Ovary (tissue), 7 donors: ENCODE measurements at regions not wholly inside any gene's neighbourhood (a gene's known extent, or its start where the extent isn't known, plus 50 kb on each side); places are given as distances from the start of the nearest gene placed in this dataset.

Experiments
- DNase-seq, 5 donors: peaks; one replicate each; pipeline ENCODE4 v3.0.0-alpha.2; 2019 to 2020
- H3K27ac ChIP-seq, 2 donors: fragments of 200-600 bp; one replicate each; pipeline versions ENCODE4 v1.5.1 to v1.8.0; 2019 to 2022
- H3K27me3 ChIP-seq: fragments of 200-600 bp; one replicate; pipeline ENCODE4 v1.8.0; 2022
- H3K36me3 ChIP-seq: fragments of 200-600 bp; sonication (generic); one replicate; pipeline ENCODE4 v1.5.1; 2019
- H3K4me1 ChIP-seq: one replicate; pipeline ENCODE4 v1.8.1; 2013; ENCODE audit warnings: mild to moderate bottlenecking, moderate library complexity; ENCODE audit not compliant: insufficient read depth
- H3K4me3 ChIP-seq: fragments of 200-600 bp; sonication (generic); one replicate; pipeline ENCODE4 v1.5.1; 2017
- H3K9me3 ChIP-seq, 2 donors: fragments of 200-600 bp in 1 of 2; sonication (generic) in 1 of 2; one replicate each; pipeline versions ENCODE4 v1.5.1 to v1.8.1; 2013 to 2019; ENCODE audit warnings: mild to moderate bottlenecking in 1 of 2, moderate library complexity in 1 of 2
- CTCF ChIP-seq, 3 donors: fragments of 450-650 bp in 2 of 3; fragments of 200-600 bp in 1 of 3; IDR thresholded peaks; one replicate each; pipeline versions ENCODE4 v1.5.1 to v1.8.0; 2016 to 2022; ENCODE audit warnings: antibody characterized with exemption in 3 of 3, mild to moderate bottlenecking in 1 of 3
- EP300 ChIP-seq: sonication (generic); formaldehyde crosslinking; IDR thresholded peaks from one replicate; pipeline ENCODE4 v1.6.1; 2017; ENCODE audit warnings: antibody characterized with exemption
- POLR2A ChIP-seq: fragments of 450-650 bp; IDR thresholded peaks from one replicate; pipeline ENCODE4 v1.6.1; 2017; ENCODE audit warnings: antibody characterized with exemption, mild to moderate bottlenecking, moderate library complexity
- WGBS, 3 donors: extraction: QIAGEN DNeasy Blood & Tissue Kit in 1 of 3; methylation state at CpG; one replicate each; pipeline versions ENCODE4 v1.1.5 to v1.1.7; 2013 to 2017; 5-methylcytosine and 5-hydroxymethylcytosine counted together
- intact Hi-C, 4 donors: fragments of 100-400 bp; cut with DNase I; formaldehyde crosslinking; loops; one replicate each; pipeline versions ENCODE4 v1.11.0 to v1.15.1; 2022 to 2023
- donor health status: DM: no; HTN: no; CAD: no; lungs with moderate emphysema.
- donor health status: DM: no; HTN: no; CAD: no.
- donor health status: Bipolar disorder and iron deficiency.
- donor health status: DM: no; HTN: no; CAD: no.
- donor health status: DM: yes; HTN: yes; CAD: no.

GRCh38 chr20:52655395-52655794 lies 316.8 kb upstream of the TSHZ2 start:
- Histone ChIP-seq H3K27me3 (no peaks in the 10 kb centered on the region), H3K4me3 (no peak overlapping the region), H3K27ac (no peak overlapping the region), H3K9me3 (no peaks in the 10 kb centered on the region), H3K36me3 (no peaks in the 10 kb centered on the region), H3K4me1 (no peaks in the 10 kb centered on the region)
- 94 to 96% (median 95%) methylated on average over 3 of the region's 3 CpGs for WGBS, 3 donors
- no peak for DNase-seq
- intact Hi-C loops, result no loop called here
- no peak for TF ChIP-seq EP300
- no peak for TF ChIP-seq POLR2A
- TF ChIP-seq CTCF (IDR thresholded peaks at IDR 0.05), result no peak

GRCh38 chr20:52654567-52654966 lies 317.6 kb upstream of the TSHZ2 start:
- no peak overlapping the region for H3K4me3 ChIP-seq
- H3K27me3 ChIP-seq, result no peaks in the 10 kb centered on the region
- H3K27ac ChIP-seq, result no peak overlapping the region
- WGBS, 3 donors, result 27 to 45% (median 37%) methylated on average over 2 of the region's 2 CpGs
- H3K4me1 ChIP-seq, result no peaks in the 10 kb centered on the region
- DNase-seq, result no peak
- intact Hi-C loops, result no loop called here
- no peaks in the 10 kb centered on the region for H3K9me3 ChIP-seq
- TF ChIP-seq EP300, result no peak
- TF ChIP-seq CTCF (IDR thresholded peaks at IDR 0.05), result no peak
- TF ChIP-seq POLR2A, result no peak
- H3K36me3 ChIP-seq, result no peaks in the 10 kb centered on the region

- Histone ChIP-seq H3K36me3 (no peaks in the 10 kb centered on the region), H3K4me3 (no peak overlapping the region), H3K4me1 (no peaks in the 10 kb centered on the region), H3K9me3 (no peaks in the 10 kb centered on the region), H3K27ac (no peak overlapping the region), H3K27me3 (no peaks in the 10 kb centered on the region)
- no peak for DNase-seq
- no peak for TF ChIP-seq CTCF (IDR thresholded peaks at IDR 0.05)
- TF ChIP-seq EP300, result no peak
- TF ChIP-seq POLR2A, result no peak
- intact Hi-C loops, result no loop called here
- WGBS, 3 donors, result 66% methylated on average over 3 of the region's 3 CpGs
Measured at GRCh38 chr20:52652271-52652670, 319.9 kb upstream of the TSHZ2 start.

- Histone ChIP-seq H3K27me3 (no peaks in the 10 kb centered on the region), H3K4me1 (no peaks in the 10 kb centered on the region), H3K36me3 (no peaks in the 10 kb centered on the region), H3K4me3 (no peak overlapping the region), H3K9me3 (no peaks in the 10 kb centered on the region), H3K27ac (no peak overlapping the region)
- intact Hi-C loops, result no loop called here
- DNase-seq, result no peak
- no peak for TF ChIP-seq EP300
- TF ChIP-seq CTCF (IDR thresholded peaks at IDR 0.05), result no peak
- no peak for TF ChIP-seq POLR2A
Measured at GRCh38 chr20:52649727-52650126, 322.4 kb upstream of the TSHZ2 start.

- DNase-seq, result no peak
- H3K4me3 ChIP-seq, result no peak overlapping the region
- intact Hi-C loops, result no loop called here
- no peaks in the 10 kb centered on the region for H3K9me3 ChIP-seq
- TF ChIP-seq EP300 (no peak), POLR2A (no peak), CTCF (IDR thresholded peaks at IDR 0.05) (no peak)
- H3K27ac ChIP-seq, result no peak overlapping the region
- H3K36me3 ChIP-seq, result no peaks in the 10 kb centered on the region
- 89 to 91% (median 91%) methylated on average over 1 of the region's 1 CpG for whole genome bisulfite sequencing, 3 donors
- H3K27me3 ChIP-seq, result no peaks in the 10 kb centered on the region
- no peaks in the 10 kb centered on the region for H3K4me1 ChIP-seq
Measured at GRCh38 chr20:52645822-52646221, 326.3 kb upstream of the TSHZ2 start.
